C4-2B (cell line): ENCODE measurements at regions not wholly inside any gene's neighbourhood (a gene's known extent, or its start where the extent isn't known, plus 50 kb on each side); places are given as distances from the start of the nearest gene placed in this dataset.

Experiments
- CTCF ChIP-seq: fragments of 450-650 bp; conservative IDR thresholded peaks from 2 replicates; pipeline ENCODE4 v1.5.1; 2017; ENCODE audit warnings: mild to moderate bottlenecking
- ZFX ChIP-seq: fragments of 450-650 bp; IDR thresholded peaks from 2 replicates; pipeline ENCODE4 v1.6.1; 2017

GRCh38 chr10:3623746-3624145 lies 161.3 kb downstream of the KLF6 start:
- no peak for TF ChIP-seq CTCF
- no peak for TF ChIP-seq ZFX
